HUES6 (cell line): ENCODE measurements at regions not wholly inside any gene's neighbourhood (a gene's known extent, or its start where the extent isn't known, plus 50 kb on each side); places are given as distances from the start of the nearest gene placed in this dataset.
"Not testable (repeated sequence)": the region's sequence is repeated elsewhere in the genome, so short reads cannot be mapped to it uniquely, and the experiment has no call there.

Experiments used
- H3K27ac ChIP-seq: 2 replicates; pipeline ENCODE4 v1.7.0; 2013; ENCODE audit warnings: low read depth, mild to moderate bottlenecking, low read length, inconsistent platforms
- H3K27me3 ChIP-seq: 2 replicates; pipeline ENCODE4 v1.6.1; 2013; ENCODE audit warnings: low read length; ENCODE audit not compliant: control insufficient read depth, insufficient read depth
- H3K36me3 ChIP-seq: 2 replicates; pipeline ENCODE4 v1.6.1; 2013; ENCODE audit warnings: low read length; ENCODE audit not compliant: control insufficient read depth, insufficient read depth
- H3K4me1 ChIP-seq: 2 replicates; pipeline ENCODE4 v1.6.1; 2013; ENCODE audit warnings: low read length; ENCODE audit not compliant: control insufficient read depth, insufficient read depth
- H3K4me3 ChIP-seq: 2 replicates; pipeline ENCODE4 v1.5.1; 2013; ENCODE audit warnings: low read depth, low read length
- H3K9ac ChIP-seq: one replicate; pipeline ENCODE4 v1.6.1; 2013; ENCODE audit warnings: mild to moderate bottlenecking, low read length
- H3K9me3 ChIP-seq: 2 replicates; pipeline ENCODE4 v1.6.1; 2013; ENCODE audit warnings: low read depth, low read length; ENCODE audit not compliant: control insufficient read depth, insufficient read depth

- H3K4me3 ChIP-seq = no peak overlapping the region
- H3K9ac ChIP-seq = no peak overlapping the region
- H3K9me3 ChIP-seq = peaks cover under 1% of the 10 kb centered on the region; the same call in 1 of the 2 replicates
- H3K27me3 ChIP-seq = peaks cover 6% of the 10 kb centered on the region; the same call in 1 of the 2 replicates
- H3K36me3 ChIP-seq = no peaks in the 10 kb centered on the region
- peaks cover 13% of the 10 kb centered on the region; the same call in 1 of the 2 replicates for H3K4me1 ChIP-seq
- no peak overlapping the region for H3K27ac ChIP-seq
Measured at GRCh38 chr9:129544761-129545160, 76.1 kb downstream of the C9orf50 start.

GRCh38 chr9:129542741-129543140, 78.2 kb downstream of the C9orf50 start:
- Histone ChIP-seq H3K4me1 (no peaks in the 10 kb centered on the region), H3K9ac (no peak overlapping the region), H3K36me3 (no peaks in the 10 kb centered on the region), H3K27ac (no peak overlapping the region), H3K27me3 (no peaks in the 10 kb centered on the region), H3K9me3 (peaks cover 8% of the 10 kb centered on the region; the same call in 1 of the 2 replicates), H3K4me3 (no peak overlapping the region)

DNA sequence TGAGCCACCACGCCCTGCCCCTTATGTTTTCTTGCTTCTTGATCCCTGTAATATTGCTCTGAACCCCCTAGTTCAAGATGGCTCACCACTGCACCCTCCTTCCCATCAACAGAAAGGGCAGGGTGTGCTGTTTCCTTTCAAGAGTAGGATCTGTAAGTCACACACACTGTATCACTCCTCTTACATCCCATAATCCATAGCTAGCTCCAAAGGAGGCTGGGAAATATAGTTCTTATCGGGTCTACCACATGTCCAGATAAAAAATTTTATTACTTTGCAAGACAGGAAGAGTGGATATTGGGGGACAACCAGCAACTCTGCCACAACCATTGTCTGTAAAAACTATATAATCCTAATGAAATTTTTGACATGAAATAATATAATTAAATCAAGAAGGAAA, 79.6 kb downstream of the C9orf50 start:
- Histone ChIP-seq H3K9me3 (peaks cover 8% of the 10 kb centered on the region; the same call in 1 of the 2 replicates), H3K27ac (no peak overlapping the region), H3K27me3 (no peaks in the 10 kb centered on the region), H3K9ac (no peak overlapping the region), H3K36me3 (no peaks in the 10 kb centered on the region), H3K4me1 (no peaks in the 10 kb centered on the region), H3K4me3 (no peak overlapping the region)

DNA sequence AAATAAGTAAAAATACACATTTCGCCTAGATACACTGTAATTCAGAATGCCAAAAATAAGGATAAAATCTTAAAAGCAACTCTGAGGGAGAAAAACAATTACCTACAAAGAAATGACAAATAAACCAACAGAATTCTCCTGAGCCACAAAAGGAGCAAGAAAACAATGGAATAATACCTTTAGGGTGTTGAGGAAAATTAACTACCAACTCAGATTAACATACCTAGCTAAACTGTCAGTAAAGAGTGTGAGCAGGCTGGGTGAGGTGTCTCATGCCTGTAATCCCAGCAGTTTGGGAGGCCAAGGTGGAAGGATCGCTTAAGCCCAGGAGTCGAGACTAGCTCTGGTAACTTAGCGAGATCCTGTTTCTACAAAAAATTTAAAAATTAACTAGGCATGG, 81.5 kb downstream of the C9orf50 start:
- Histone ChIP-seq H3K9me3 (peaks cover 8% of the 10 kb centered on the region; the same call in 1 of the 2 replicates), H3K27ac (no peak overlapping the region), H3K4me1 (no peaks in the 10 kb centered on the region), H3K27me3 (no peaks in the 10 kb centered on the region), H3K4me3 (no peak overlapping the region), H3K9ac (no peak overlapping the region), H3K36me3 (no peaks in the 10 kb centered on the region)

DNA sequence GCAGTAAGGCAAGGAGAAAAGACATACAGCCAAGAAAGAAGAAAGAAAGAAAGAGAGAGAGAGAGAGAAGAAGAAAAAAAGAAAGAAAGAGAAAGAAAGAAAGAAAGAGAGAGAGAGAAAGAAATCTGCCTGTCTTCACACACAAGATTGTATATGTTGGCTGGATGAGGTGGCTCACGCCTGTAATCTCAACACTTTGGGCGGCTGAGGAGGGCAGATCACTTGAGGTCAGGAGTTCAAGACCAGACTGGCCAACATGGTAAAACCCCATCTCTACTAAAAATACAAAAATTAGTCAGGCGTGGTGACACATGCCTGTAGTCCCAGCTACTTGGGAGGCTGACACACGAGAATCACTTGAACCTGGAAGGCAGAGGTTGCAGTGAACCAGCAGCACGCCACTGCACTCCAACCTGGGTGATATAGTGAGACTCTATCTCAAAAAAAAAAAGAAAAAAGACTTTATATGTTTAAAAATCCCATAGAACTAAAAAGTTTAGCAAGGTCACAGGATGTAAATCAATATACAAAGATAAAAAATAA, 89.0 kb downstream of the C9orf50 start:
- H3K4me3 ChIP-seq, H3K4me1 ChIP-seq, H3K36me3 ChIP-seq, H3K27me3 ChIP-seq, H3K9me3 ChIP-seq, H3K9ac ChIP-seq, H3K27ac ChIP-seq: not testable (repeated sequence)

GRCh38 chr9:129527955-129528354, 92.9 kb downstream of the C9orf50 start:
- not testable (repeated sequence) for H3K9me3 ChIP-seq, H3K27me3 ChIP-seq, H3K9ac ChIP-seq, H3K27ac ChIP-seq, H3K36me3 ChIP-seq, H3K4me3 ChIP-seq
- H3K4me1 ChIP-seq = peaks cover 13% of the 10 kb centered on the region; the same call in 1 of the 2 replicates

DNA sequence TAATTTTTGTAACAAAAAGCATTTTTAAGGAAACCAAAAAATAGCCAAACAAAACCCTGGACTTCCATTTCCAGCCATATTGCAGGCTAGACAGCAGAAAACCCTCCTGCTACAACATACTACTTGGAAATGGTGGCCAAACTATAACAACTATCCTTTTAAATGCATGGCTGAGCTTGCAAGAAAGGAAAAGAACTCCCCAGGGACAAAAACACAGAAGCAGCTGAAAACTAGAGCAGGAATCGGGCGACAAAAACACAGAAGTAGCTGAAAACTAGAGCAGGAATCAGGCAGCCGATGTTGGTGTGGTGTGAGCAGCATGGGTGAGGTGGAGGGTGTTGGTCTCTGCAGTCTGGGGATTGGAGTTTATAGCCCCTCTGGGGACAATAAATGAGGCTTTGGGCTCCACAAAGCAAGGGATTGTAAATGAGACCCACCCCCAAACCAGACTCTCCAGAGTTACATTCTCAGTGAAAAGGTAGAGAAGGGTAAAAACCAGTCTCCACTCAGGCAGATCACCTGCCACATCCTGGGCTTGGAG, 95.2 kb downstream of the C9orf50 start:
- H3K36me3 ChIP-seq = no peaks in the 10 kb centered on the region
- H3K4me1 ChIP-seq = peaks cover 18% of the 10 kb centered on the region
- H3K4me3 ChIP-seq = no peak overlapping the region
- H3K27ac ChIP-seq = no peak overlapping the region
- H3K9me3 ChIP-seq = peaks cover 4% of the 10 kb centered on the region; the same call in 1 of the 2 replicates
- H3K9ac ChIP-seq = no peak overlapping the region
- no peaks in the 10 kb centered on the region for H3K27me3 ChIP-seq

DNA sequence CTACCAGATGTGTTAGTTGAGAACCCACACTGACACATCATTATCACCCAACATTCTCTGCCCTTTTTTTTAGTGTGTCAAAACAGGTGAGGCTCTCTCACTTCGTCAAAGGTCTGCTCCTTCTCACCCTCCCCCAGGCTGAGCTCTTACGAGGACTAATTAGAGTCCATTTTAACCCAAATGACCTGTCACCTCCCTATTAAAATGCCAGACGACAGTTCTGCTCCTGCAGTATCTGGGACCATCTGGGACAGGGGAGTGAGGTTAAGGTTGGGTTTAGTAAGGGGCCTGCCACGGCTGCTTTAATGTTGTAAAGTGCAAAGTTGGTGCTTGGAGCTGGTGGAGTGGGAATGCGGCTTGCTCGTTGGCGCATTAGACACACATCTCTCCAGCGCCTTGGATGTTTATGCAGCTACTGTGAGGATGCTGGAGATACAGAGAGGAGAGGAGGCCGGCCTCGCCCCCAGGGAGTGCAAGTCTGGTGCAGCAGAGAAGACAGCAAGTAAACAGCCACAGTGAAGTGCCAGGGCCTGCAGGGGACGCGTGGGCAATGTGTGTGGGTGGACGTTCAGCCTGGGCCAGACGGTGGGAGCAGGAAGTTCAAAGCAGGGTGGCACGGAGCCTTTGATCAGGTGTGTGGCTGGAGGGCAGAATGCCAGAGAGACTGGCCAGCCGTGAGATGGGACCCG, 96.2 kb downstream of the C9orf50 start:
- Histone ChIP-seq H3K9ac (no peak overlapping the region), H3K27ac (no peak overlapping the region), H3K4me1 (peaks cover 19% of the 10 kb centered on the region), H3K4me3 (no peak overlapping the region), H3K9me3 (peaks cover 4% of the 10 kb centered on the region; the same call in 1 of the 2 replicates), H3K27me3 (no peaks in the 10 kb centered on the region), H3K36me3 (no peaks in the 10 kb centered on the region)

DNA sequence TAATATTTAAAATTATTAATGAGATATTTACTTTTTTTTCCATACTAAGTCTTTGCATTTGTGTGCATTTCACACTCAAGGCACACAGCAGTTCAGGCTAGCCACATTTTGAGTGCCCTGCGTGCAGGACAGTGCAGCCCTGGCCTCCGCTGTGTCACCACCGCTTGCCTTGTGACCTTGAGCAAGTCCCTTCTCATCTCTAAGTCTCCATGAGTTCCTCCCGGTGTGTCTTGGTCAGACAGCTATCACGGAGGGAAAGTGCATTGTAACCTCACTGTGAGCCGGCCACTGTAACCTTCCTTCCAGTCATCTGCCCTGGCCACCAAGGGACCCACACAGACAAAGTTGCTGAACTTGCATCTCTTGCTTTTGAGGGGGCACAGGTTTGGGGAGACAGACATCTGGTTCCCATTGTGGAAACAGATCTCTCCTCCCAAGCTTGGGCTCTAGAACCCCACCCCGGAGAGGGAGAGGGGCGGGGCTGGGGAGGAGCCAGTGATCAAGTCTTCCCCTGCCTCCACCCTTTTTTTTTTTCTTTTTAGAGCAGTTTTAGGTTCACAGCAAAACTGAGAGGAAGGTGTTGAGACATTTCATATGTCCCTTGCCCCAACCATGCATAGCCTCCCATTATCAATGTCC, 96.8 kb downstream of the C9orf50 start:
- Histone ChIP-seq H3K36me3 (no peaks in the 10 kb centered on the region), H3K4me3 (no peak overlapping the region), H3K9me3 (peaks cover 4% of the 10 kb centered on the region; the same call in 1 of the 2 replicates), H3K27me3 (no peaks in the 10 kb centered on the region), H3K9ac (no peak overlapping the region), H3K4me1 (peaks cover 19% of the 10 kb centered on the region), H3K27ac (no peak overlapping the region)

DNA sequence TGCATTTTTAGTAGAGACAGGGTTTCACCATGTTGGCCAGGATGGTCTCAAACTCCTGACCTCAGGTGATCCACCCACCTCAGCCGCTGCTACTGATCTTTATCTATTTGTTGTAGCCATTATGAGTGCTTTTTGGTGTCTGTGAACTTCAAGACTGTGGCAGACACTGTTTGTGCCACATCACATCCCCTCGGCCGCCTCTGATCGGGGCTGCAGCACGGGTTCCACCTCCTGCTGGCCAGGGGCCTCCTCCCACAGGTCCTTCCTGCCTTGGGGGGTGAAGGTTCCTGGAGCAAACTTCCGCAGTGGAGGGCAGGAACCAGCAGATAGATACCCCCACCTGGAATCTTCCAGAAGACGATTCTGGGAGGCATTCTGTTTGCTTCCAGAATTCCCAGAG, 98.5 kb downstream of the C9orf50 start:
- H3K36me3 ChIP-seq = no peaks in the 10 kb centered on the region
- H3K4me3 ChIP-seq = no peak overlapping the region
- no peak overlapping the region for H3K27ac ChIP-seq
- peaks cover 9% of the 10 kb centered on the region; the same call in 1 of the 2 replicates for H3K9me3 ChIP-seq
- H3K4me1 ChIP-seq = peaks cover 19% of the 10 kb centered on the region
- H3K27me3 ChIP-seq = no peaks in the 10 kb centered on the region
- no peak overlapping the region for H3K9ac ChIP-seq

DNA sequence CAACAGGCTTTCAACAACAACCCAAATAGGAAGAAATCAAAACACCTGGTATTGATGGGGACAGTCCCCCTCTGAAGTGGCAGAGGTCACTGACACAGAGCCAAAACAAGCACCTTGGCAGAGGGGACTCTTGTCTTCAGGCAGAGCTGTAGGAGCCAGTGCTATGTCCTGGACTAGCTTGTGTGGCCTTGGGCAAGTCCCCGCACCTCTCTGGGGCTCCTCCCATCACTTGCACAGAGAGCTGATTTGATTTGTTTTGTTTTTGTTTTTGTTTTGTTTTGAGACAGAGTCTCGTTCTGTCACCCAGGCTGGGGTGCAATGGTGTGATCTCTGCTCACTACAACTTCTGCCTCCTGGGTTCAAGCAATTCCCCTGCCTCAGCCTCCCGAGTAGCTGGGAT, 100.8 kb downstream of the C9orf50 start:
- Histone ChIP-seq H3K9ac (no peak overlapping the region), H3K4me3 (no peak overlapping the region), H3K9me3 (peaks cover 15% of the 10 kb centered on the region), H3K36me3 (no peaks in the 10 kb centered on the region), H3K27ac (no peak overlapping the region), H3K4me1 (peaks cover 16% of the 10 kb centered on the region), H3K27me3 (no peaks in the 10 kb centered on the region)
